K562 (cell line): ENCODE measurements at regions not wholly inside any gene's neighbourhood (a gene's known extent, or its start where the extent isn't known, plus 50 kb on each side); places are given as distances from the start of the nearest gene placed in this dataset.
"Not testable (repeated sequence)": the region's sequence is repeated elsewhere in the genome, so short reads cannot be mapped to it uniquely, and the experiment has no call there.

Experiments used
- ATAC-seq: fragments of 200-7000 bp; cut with Tn5 transposase; 3 replicates; pipeline ENCODE4 v1.9.1; 2020; ENCODE audit warnings: moderate library complexity
- BruUV-seq: library from RNA; stranded (reverse); fragments of 400-500 nt; replicated peaks from 2 replicates; lab custom pipeline; 2021; lab: Mats Ljungman, UMichigan
- CTCF ChIA-PET: fragments of 300-600 bp; formaldehyde crosslinking; extraction: SDS; loops from one replicate; lab custom pipeline; 2021; ENCODE audit warnings: low intra/inter-chr PET ratio; lab: Yijun Ruan, JAX
- POLR2A ChIA-PET: fragments of 300-600, 350-650 bp; sonication (Branson Sonifier 250); formaldehyde crosslinking; extraction: SDS; loops from one replicate; lab custom pipeline; 2021; ENCODE audit warnings: antibody characterized with exemption, inconsistent platforms; lab: Yijun Ruan, JAX
- DNase-seq, 4 experiments: peaks; one replicate each; pipeline versions ENCODE4 v3.0.0 to v3.0.0-alpha.2; 2011 to 2018; ENCODE audit warnings: low spot score in 3 of 4, mixed read lengths in 3 of 4; ENCODE audit errors: extremely low read depth in 1 of 4
- FAIRE-seq: peaks from 2 replicates; lab custom pipeline; 2011; peaks lifted over from hg19 to GRCh38; lab: Jason Lieb, UNC
- H2AFZ ChIP-seq: 2 replicates; pipeline ENCODE4 v1.6.0; 2011; ENCODE audit warnings: low read depth, low read length, control low read depth, inconsistent platforms
- H3K27ac ChIP-seq: fragments of 200-600 bp; 3 replicates; pipeline ENCODE4 v1.8.0; 2011; ENCODE audit warnings: low read depth, mild to moderate bottlenecking, control low read depth, inconsistent platforms, low read length, moderate library complexity, mixed read lengths; ENCODE audit errors: extremely low read depth
- H3K27me3 ChIP-seq, 2 experiments: fragments of 300-600 bp in 1 of 2; 2 replicates in 1 of 2; 3 replicates in 1 of 2; pipeline versions ENCODE4 v1.6.0 to v1.8.0; 2011; ENCODE audit warnings: inconsistent platforms in 2 of 2, low read length in 2 of 2, mild to moderate bottlenecking in 1 of 2, mixed read lengths in 1 of 2, moderate library complexity in 1 of 2; ENCODE audit not compliant: control insufficient read depth in 2 of 2, insufficient read depth in 2 of 2
- H3K36me3 ChIP-seq: fragments of 300-600 bp; 3 replicates; pipeline ENCODE4 v1.8.0; 2011; ENCODE audit warnings: mild to moderate bottlenecking, low read length, inconsistent platforms; ENCODE audit not compliant: control insufficient read depth, insufficient read depth
- H3K4me1 ChIP-seq, 2 experiments: fragments of 200-600 bp in 1 of 2; replicated peaks in 1 of 2; 2 replicates in 1 of 2; 3 replicates in 1 of 2; pipeline versions ENCODE4 v1.5.1 to v1.8.0; 2011; ENCODE audit warnings: inconsistent platforms in 2 of 2, low read length in 2 of 2, mild to moderate bottlenecking in 1 of 2, mixed read lengths in 1 of 2, moderate library complexity in 1 of 2; ENCODE audit not compliant: control insufficient read depth in 2 of 2, insufficient read depth in 2 of 2
- H3K4me2 ChIP-seq: 2 replicates; pipeline ENCODE4 v1.6.1; 2011; ENCODE audit warnings: low read length, control low read depth, inconsistent platforms, mixed read lengths; ENCODE audit not compliant: insufficient read depth
- H3K4me3 ChIP-seq: fragments of 200-600 bp; sonication (generic), shearing (Covaris generic); 2 replicates; pipeline ENCODE4 v1.5.1; 2016; ENCODE audit warnings: control low read depth, inconsistent platforms
- H3K79me2 ChIP-seq: fragments of 200-600 bp; 3 replicates; pipeline ENCODE4 v1.8.0; 2011; ENCODE audit warnings: low read length, inconsistent platforms; ENCODE audit not compliant: control insufficient read depth, insufficient read depth
- H3K9ac ChIP-seq, 2 experiments: 2 replicates each; pipeline versions ENCODE4 v1.6.0 to v1.6.1; 2011; ENCODE audit warnings: low read depth in 2 of 2, low read length in 2 of 2, control low read depth in 1 of 2, inconsistent platforms in 1 of 2, mild to moderate bottlenecking in 1 of 2, mixed read lengths in 1 of 2; ENCODE audit not compliant: insufficient read depth in 1 of 2
- H3K9me1 ChIP-seq: one replicate; pipeline ENCODE4 v1.6.0; 2011; ENCODE audit warnings: inconsistent platforms, mild to moderate bottlenecking, low read length, moderate library complexity; ENCODE audit not compliant: control insufficient read depth, insufficient read depth
- H3K9me3 ChIP-seq: replicated peaks from 2 replicates; pipeline ENCODE4 v1.5.1; 2011; ENCODE audit warnings: low read depth, low read length, inconsistent platforms; ENCODE audit not compliant: control insufficient read depth, insufficient read depth
- H4K20me1 ChIP-seq: replicated peaks from 2 replicates; pipeline ENCODE4 v1.6.1; 2011; ENCODE audit warnings: low read length, inconsistent platforms, mixed read lengths; ENCODE audit not compliant: control insufficient read depth, insufficient read depth
- THRAP3 ChIP-seq: fragments of 450-650 bp; IDR thresholded peaks from 2 replicates; pipeline ENCODE4 v1.6.1; 2016; ENCODE audit warnings: mild to moderate bottlenecking, inconsistent platforms, borderline replicate concordance
- ZNF212 ChIP-seq: fragments of 450-650 bp; formaldehyde crosslinking; IDR thresholded peaks from 2 replicates; pipeline ENCODE4 v1.4.0; 2020; ENCODE audit warnings: mild to moderate bottlenecking
- WGBS: fragments of 100-300 bp; shearing (Covaris generic); methylation state at CpG from one replicate; pipeline ENCODE4 v1.1.6; 2016; ENCODE audit warnings: low coverage, mixed read lengths; ENCODE audit not compliant: insufficient coverage; ENCODE audit errors: missing lambda C conversion rate; 5-methylcytosine and 5-hydroxymethylcytosine counted together
- in situ Hi-C: fragments of 300-500 bp; cut with MboI; formaldehyde crosslinking; loops from 4 replicates; pipeline ENCODE4 v1.15.0; 2018; ENCODE audit warnings: inconsistent platforms, mixed read lengths
- intact Hi-C: fragments of 100-400 bp; cut with micrococcal nuclease; formaldehyde crosslinking; loops from 2 replicates; pipeline ENCODE4 v1.14.2; 2022
- TF ChIP-seq, protein P1 (sequence below): fragments of 200-400 bp; formaldehyde crosslinking; IDR thresholded peaks from 2 replicates; pipeline ENCODE4 v1.6.1; 2017; ENCODE audit warnings: mild to moderate bottlenecking, low read depth, low read length, moderate library complexity
- TF ChIP-seq, protein P2 (sequence below): fragments of 450-650 bp; formaldehyde crosslinking; IDR thresholded peaks from 2 replicates; pipeline ENCODE4 v1.4.0; 2022; ENCODE audit warnings: mild to moderate bottlenecking, moderate library complexity
- TF ChIP-seq, protein P3 (sequence below), 2 experiments: IDR thresholded peaks in 1 of 2; conservative IDR thresholded peaks in 1 of 2; 2 replicates each; pipeline ENCODE4 v1.6.1; 2016; ENCODE audit warnings: low read depth in 2 of 2, mild to moderate bottlenecking in 1 of 2, missing compliant biosample characterization in 1 of 2, missing genetic modification characterization in 1 of 2, moderate library complexity in 1 of 2

DNA sequence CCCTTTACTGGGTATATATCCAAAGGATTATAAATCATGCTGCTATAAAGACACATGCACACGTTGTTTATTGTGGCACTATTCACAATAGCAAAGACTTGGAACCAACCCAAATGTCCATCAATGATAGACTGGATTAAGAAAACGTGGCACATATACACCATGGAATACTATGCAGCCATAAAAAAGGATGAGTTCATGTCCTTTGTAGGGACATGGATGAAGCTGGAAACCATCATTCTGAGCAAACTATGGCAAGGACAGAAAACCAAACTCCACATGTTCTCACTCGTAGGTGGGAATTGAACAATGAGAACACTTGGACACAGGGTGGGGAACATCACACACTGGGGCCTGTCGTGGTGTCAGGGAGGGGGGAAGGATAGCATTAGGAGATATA, 59.2 kb downstream of the CXorf49B start:
- H3K36me3 ChIP-seq, FAIRE-seq, H3K79me2 ChIP-seq, DNase-seq, H4K20me1 ChIP-seq, ATAC-seq, H2AFZ ChIP-seq, H3K4me2 ChIP-seq, CTCF ChIA-PET, intact Hi-C loops, BruUV-seq, H3K27ac ChIP-seq, H3K4me1 ChIP-seq, H3K9ac ChIP-seq, in situ Hi-C loops, H3K9me1 ChIP-seq, H3K9me3 ChIP-seq, H3K4me3 ChIP-seq, POLR2A ChIA-PET: not testable (repeated sequence)
- peaks cover 0 to 10% of the 10 kb centered on the region in 2 experiments; a peak in 2 of 5 replicates for H3K27me3 ChIP-seq
- WGBS: 0% methylated on average over 3 of the region's 4 CpGs

DNA sequence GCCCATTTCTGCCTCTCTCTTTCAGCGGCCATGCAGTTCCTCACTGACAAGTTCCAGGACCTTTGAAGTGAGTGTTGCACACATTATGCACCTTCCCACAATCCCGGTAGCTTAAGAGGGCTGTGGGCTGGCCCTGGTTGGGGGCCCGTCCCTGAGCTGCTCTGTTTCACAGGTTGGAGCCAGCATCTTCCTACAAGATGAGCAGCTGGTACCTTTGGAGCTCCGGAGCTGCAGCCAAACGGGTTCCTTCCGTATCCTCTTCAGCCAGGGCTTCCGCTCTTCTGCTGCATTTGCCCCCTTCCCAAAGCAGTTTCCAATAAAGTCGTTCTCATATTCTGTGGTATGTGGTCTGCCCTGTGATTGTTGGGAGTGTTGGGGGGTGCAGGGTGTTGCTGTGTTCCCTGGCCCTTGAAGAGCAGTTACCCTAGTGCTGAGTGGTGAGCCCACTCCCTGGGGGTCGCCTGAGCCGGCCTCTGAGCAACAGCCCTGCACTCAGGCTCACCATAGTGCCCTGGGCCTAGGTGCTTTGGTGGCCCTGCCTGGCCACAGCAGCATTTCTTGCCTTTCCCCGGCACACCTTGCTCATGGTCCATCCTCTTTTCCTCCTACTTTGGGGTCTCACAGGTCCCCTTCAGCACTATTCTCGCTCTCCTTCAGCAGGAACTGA, 60.4 kb downstream of the CXorf49B start:
- Histone ChIP-seq H3K79me2 (no peaks in the 10 kb centered on the region), H3K9me3 (no peaks in the 10 kb centered on the region)
- TF ChIP-seq THRAP3 (no peak), ZNF212 (CRISPR knock-in tag) (no peak)
- TF ChIP-seq, protein P1, sequence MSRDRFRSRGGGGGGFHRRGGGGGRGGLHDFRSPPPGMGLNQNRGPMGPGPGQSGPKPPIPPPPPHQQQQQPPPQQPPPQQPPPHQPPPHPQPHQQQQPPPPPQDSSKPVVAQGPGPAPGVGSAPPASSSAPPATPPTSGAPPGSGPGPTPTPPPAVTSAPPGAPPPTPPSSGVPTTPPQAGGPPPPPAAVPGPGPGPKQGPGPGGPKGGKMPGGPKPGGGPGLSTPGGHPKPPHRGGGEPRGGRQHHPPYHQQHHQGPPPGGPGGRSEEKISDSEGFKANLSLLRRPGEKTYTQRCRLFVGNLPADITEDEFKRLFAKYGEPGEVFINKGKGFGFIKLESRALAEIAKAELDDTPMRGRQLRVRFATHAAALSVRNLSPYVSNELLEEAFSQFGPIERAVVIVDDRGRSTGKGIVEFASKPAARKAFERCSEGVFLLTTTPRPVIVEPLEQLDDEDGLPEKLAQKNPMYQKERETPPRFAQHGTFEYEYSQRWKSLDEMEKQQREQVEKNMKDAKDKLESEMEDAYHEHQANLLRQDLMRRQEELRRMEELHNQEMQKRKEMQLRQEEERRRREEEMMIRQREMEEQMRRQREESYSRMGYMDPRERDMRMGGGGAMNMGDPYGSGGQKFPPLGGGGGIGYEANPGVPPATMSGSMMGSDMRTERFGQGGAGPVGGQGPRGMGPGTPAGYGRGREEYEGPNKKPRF: no peak
- TF ChIP-seq, protein P2, sequence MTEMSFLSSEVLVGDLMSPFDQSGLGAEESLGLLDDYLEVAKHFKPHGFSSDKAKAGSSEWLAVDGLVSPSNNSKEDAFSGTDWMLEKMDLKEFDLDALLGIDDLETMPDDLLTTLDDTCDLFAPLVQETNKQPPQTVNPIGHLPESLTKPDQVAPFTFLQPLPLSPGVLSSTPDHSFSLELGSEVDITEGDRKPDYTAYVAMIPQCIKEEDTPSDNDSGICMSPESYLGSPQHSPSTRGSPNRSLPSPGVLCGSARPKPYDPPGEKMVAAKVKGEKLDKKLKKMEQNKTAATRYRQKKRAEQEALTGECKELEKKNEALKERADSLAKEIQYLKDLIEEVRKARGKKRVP: no peak
- TF ChIP-seq, protein P3, sequence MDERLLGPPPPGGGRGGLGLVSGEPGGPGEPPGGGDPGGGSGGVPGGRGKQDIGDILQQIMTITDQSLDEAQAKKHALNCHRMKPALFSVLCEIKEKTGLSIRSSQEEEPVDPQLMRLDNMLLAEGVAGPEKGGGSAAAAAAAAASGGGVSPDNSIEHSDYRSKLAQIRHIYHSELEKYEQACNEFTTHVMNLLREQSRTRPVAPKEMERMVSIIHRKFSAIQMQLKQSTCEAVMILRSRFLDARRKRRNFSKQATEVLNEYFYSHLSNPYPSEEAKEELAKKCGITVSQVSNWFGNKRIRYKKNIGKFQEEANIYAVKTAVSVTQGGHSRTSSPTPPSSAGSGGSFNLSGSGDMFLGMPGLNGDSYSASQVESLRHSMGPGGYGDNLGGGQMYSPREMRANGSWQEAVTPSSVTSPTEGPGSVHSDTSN (CRISPR knock-in tag; IDR thresholded peaks at IDR 0.05; ENCODE audit: low read depth): no peak
- TF ChIP-seq, protein P3 (tag; conservative IDR thresholded peaks at IDR 0.05; ENCODE audit: low read depth): no peak
- TF ChIP-seq, all 486 proteins: peak for 0
- ChIA-PET POLR2A (no interaction called here), CTCF (no interaction called here)
- ATAC-seq (no peak), DNase-seq (no peak), FAIRE-seq (no peak)
- H3K27me3 ChIP-seq: peaks cover 0 to 17% of the 10 kb centered on the region in 2 experiments; a peak in 2 of 5 replicates
- no peaks in the 10 kb centered on the region for H3K9me1 ChIP-seq
- no peak overlapping the region for H3K27ac ChIP-seq
- H3K4me3 ChIP-seq: no peak overlapping the region
- no peak overlapping the region for H3K4me2 ChIP-seq
- whole genome bisulfite sequencing: 2% methylated on average over 10 of the region's 12 CpGs
- in situ Hi-C loops (no loop called here), intact Hi-C loops (no loop called here)
- no peaks in the 10 kb centered on the region for H4K20me1 ChIP-seq
- no peak overlapping the region for H3K9ac ChIP-seq
- H2AFZ ChIP-seq: no peak overlapping the region
- no peaks in the 10 kb centered on the region for H3K36me3 ChIP-seq
- BruUV-seq: no TSS peak
- H3K4me1 ChIP-seq: no peaks in the 10 kb centered on the region
